ENCODE measurements at regions not wholly inside any gene's neighbourhood (a gene's known extent, or its start where the extent isn't known, plus 50 kb on each side); places are given as distances from the start of the nearest gene placed in this dataset.

DNA sequence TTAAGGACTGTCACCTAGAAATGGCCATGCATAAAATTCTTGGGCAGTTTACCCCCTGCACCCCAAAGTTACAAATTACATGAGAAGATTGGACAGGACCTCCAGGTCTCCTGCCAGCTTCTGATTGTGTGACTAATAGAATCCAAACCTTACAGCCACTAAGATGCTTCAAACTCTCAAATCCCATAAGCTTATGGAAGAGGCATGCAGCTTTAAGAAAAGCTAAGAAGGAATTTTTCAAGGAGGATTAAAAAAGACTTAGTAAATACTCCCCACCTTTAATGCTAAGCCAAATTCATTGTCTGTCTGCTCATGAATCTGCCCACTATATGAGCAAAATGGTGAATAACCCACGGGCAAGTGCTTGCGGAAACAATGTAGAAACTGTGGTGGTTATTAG is 86.3 kb downstream of the MAIP1 start:
- H3K27me3 ChIP-seq (ENCODE audit: control insufficient read depth in 3 of 3, insufficient read depth in 3 of 3, low read depth in 1 of 3, low read length in 3 of 3) = no peaks in the 10 kb centered on the region
- H3K4me2 ChIP-seq (ENCODE audit: insufficient read depth, low read length, poor library complexity, severe bottlenecking) = no peak overlapping the region
- no peak overlapping the region for H2AK5ac ChIP-seq (ENCODE audit: low read depth, low read length)
- no peak overlapping the region for H3K14ac ChIP-seq (ENCODE audit: low read length)
- no peak overlapping the region for H2BK120ac ChIP-seq (ENCODE audit: low read depth, low read length)
- no peak overlapping the region for H2AFZ ChIP-seq (ENCODE audit: low read length)
- no peak overlapping the region for H3K18ac ChIP-seq (ENCODE audit: low read length)
- H3K4ac ChIP-seq (ENCODE audit: low read length) = no peak overlapping the region
- DNase-seq (ENCODE audit: low spot score) = no peak
- peaks cover 7 to 14% of the 10 kb centered on the region in 2 donors for H3K9me3 ChIP-seq (replicated peaks in 1 of 2; ENCODE audit: control insufficient read depth in 2 of 2, insufficient read depth in 1 of 2, low read depth in 1 of 2, low read length in 2 of 2)
- H3K4me1 ChIP-seq (ENCODE audit: control insufficient read depth in 2 of 2, insufficient read depth in 1 of 2, low read depth in 1 of 2, low read length in 2 of 2) = no peaks in the 10 kb centered on the region
- no peak overlapping the region for H4K8ac ChIP-seq (ENCODE audit: low read depth, low read length)
- H4K91ac ChIP-seq (ENCODE audit: low read depth, low read length, poor library complexity) = no peak overlapping the region
- H2BK5ac ChIP-seq (ENCODE audit: low read length) = no peak overlapping the region
- H3K36me3 ChIP-seq (replicated peaks in 1 of 2; ENCODE audit: control insufficient read depth in 2 of 2, insufficient read depth in 2 of 2, low read length in 2 of 2) = no peaks in the 10 kb centered on the region
- no peak overlapping the region for H3K9ac ChIP-seq (ENCODE audit: low read depth, low read length, poor library complexity)
- H2BK12ac ChIP-seq (ENCODE audit: low read length) = no peak overlapping the region
- WGBS, 2 donors (ENCODE audit: extremely low coverage in 2 of 2, insufficient read length in 2 of 2, insufficient replicate concordance in 1 of 2) = no CpG with 5 or more reads among the region's 2 CpGs
- no peaks in the 10 kb centered on the region for H3K79me1 ChIP-seq (ENCODE audit: low read depth, low read length)
- H3K4me3 ChIP-seq (ENCODE audit: low read length in 2 of 2) = no peak overlapping the region
- no peak overlapping the region for H2BK15ac ChIP-seq (ENCODE audit: low read length)
- H3K27ac ChIP-seq (replicated peaks; ENCODE audit: low read length) = no peak overlapping the region
- no peak overlapping the region for H3K23ac ChIP-seq (ENCODE audit: low read depth, low read length, poor library complexity)

DNA sequence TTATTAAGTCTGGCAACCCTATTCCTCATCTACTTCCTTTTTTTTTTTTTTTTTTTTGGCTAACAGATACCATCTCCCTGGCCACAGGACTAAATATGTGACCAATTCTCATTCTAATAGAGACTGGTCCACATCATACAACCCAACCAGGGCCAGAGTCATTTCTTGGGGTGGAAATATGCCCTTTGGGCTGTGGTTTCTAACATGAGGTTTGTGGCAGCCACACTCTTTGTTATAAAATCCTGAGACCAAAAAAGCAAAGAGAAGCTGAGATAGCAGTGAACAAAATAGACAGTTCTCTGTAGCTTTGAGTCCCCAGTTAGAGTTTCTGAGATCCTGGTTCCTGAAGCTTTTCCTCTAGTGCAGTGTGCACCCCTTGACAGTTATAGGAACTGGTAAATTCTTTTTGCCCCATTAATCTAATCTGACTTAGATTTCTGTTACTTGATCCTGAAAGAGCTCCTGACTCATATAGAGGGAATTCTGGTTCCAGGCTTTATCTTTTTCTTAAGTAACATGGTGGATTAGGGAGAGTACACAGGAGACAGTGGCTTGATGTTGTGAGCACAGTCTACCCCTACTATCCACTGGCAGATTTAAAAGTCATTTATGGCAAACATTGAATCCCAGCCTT is 86.8 kb downstream of the MAIP1 start:
- no peak overlapping the region for H3K4ac ChIP-seq (ENCODE audit: low read length)
- H2BK15ac ChIP-seq (ENCODE audit: low read length) = no peak overlapping the region
- no peak overlapping the region for H2BK120ac ChIP-seq (ENCODE audit: low read depth, low read length)
- H4K8ac ChIP-seq (ENCODE audit: low read depth, low read length) = no peak overlapping the region
- no peak overlapping the region for H2AFZ ChIP-seq (ENCODE audit: low read length)
- no peak overlapping the region for H3K14ac ChIP-seq (ENCODE audit: low read length)
- no peak overlapping the region for H2BK12ac ChIP-seq (ENCODE audit: low read length)
- H2AK5ac ChIP-seq (ENCODE audit: low read depth, low read length) = no peak overlapping the region
- no peaks in the 10 kb centered on the region for H3K4me1 ChIP-seq (ENCODE audit: control insufficient read depth in 2 of 2, insufficient read depth in 1 of 2, low read depth in 1 of 2, low read length in 2 of 2)
- no peaks in the 10 kb centered on the region for H3K27me3 ChIP-seq (ENCODE audit: control insufficient read depth in 3 of 3, insufficient read depth in 3 of 3, low read depth in 1 of 3, low read length in 3 of 3)
- H3K4me3 ChIP-seq (ENCODE audit: low read length in 2 of 2) = no peak overlapping the region
- no peak overlapping the region for H3K9ac ChIP-seq (ENCODE audit: low read depth, low read length, poor library complexity)
- H3K9me3 ChIP-seq (replicated peaks in 1 of 2; ENCODE audit: control insufficient read depth in 2 of 2, insufficient read depth in 1 of 2, low read depth in 1 of 2, low read length in 2 of 2) = peaks cover 9 to 14% of the 10 kb centered on the region in 2 donors
- H3K36me3 ChIP-seq (replicated peaks in 1 of 2; ENCODE audit: control insufficient read depth in 2 of 2, insufficient read depth in 2 of 2, low read length in 2 of 2) = no peaks in the 10 kb centered on the region
- no peak overlapping the region for H3K23ac ChIP-seq (ENCODE audit: low read depth, low read length, poor library complexity)
- no peak for DNase-seq (ENCODE audit: low spot score)
- H3K27ac ChIP-seq (replicated peaks; ENCODE audit: low read length) = no peak overlapping the region
- no peak overlapping the region for H4K91ac ChIP-seq (ENCODE audit: low read depth, low read length, poor library complexity)
- no peak overlapping the region for H2BK5ac ChIP-seq (ENCODE audit: low read length)
- H3K79me1 ChIP-seq (ENCODE audit: low read depth, low read length) = no peaks in the 10 kb centered on the region
- no peak overlapping the region for H3K4me2 ChIP-seq (ENCODE audit: insufficient read depth, low read length, poor library complexity, severe bottlenecking)
- H3K18ac ChIP-seq (ENCODE audit: low read length) = no peak overlapping the region

DNA sequence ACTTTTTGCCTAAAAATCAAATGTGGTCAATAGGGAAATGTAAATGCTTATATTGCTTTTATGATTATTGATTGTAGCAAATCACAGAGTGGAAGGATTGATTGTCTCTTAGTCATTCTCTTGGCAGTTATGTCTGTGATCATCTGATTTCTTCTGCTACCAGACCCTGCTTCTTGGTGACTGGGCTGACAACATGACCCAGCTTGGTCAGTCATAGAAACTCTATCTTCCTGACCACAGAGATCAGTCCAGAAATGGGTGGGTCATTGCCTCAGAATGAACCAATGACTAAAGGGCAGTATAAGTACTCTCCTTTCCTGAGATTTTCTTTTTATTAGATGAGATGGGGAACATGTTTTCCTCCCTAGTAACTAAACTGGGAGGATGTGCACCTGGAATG is 87.6 kb downstream of the MAIP1 start:
- no peak overlapping the region for H4K91ac ChIP-seq (ENCODE audit: low read depth, low read length, poor library complexity)
- no peaks in the 10 kb centered on the region for H3K36me3 ChIP-seq (replicated peaks in 1 of 2; ENCODE audit: control insufficient read depth in 2 of 2, insufficient read depth in 2 of 2, low read length in 2 of 2)
- H3K9ac ChIP-seq (ENCODE audit: low read depth, low read length, poor library complexity) = no peak overlapping the region
- no peak overlapping the region for H3K27ac ChIP-seq (replicated peaks; ENCODE audit: low read length)
- no peak overlapping the region for H4K8ac ChIP-seq (ENCODE audit: low read depth, low read length)
- H2AK5ac ChIP-seq (ENCODE audit: low read depth, low read length) = no peak overlapping the region
- H3K9me3 ChIP-seq (replicated peaks in 1 of 2; ENCODE audit: control insufficient read depth in 2 of 2, insufficient read depth in 1 of 2, low read depth in 1 of 2, low read length in 2 of 2) = peaks cover 9 to 14% of the 10 kb centered on the region in 2 donors
- H2BK15ac ChIP-seq (ENCODE audit: low read length) = no peak overlapping the region
- no peak overlapping the region for H2BK12ac ChIP-seq (ENCODE audit: low read length)
- H3K27me3 ChIP-seq (ENCODE audit: control insufficient read depth in 3 of 3, insufficient read depth in 3 of 3, low read depth in 1 of 3, low read length in 3 of 3) = no peaks in the 10 kb centered on the region
- H3K14ac ChIP-seq (ENCODE audit: low read length) = no peak overlapping the region
- no peak overlapping the region for H3K4me3 ChIP-seq (ENCODE audit: low read length in 2 of 2)
- no peak overlapping the region for H3K4me2 ChIP-seq (ENCODE audit: insufficient read depth, low read length, poor library complexity, severe bottlenecking)
- no peak overlapping the region for H3K4ac ChIP-seq (ENCODE audit: low read length)
- no peak overlapping the region for H2AFZ ChIP-seq (ENCODE audit: low read length)
- no peaks in the 10 kb centered on the region for H3K79me1 ChIP-seq (ENCODE audit: low read depth, low read length)
- no peak overlapping the region for H3K23ac ChIP-seq (ENCODE audit: low read depth, low read length, poor library complexity)
- no peak for DNase-seq (ENCODE audit: low spot score)
- H2BK120ac ChIP-seq (ENCODE audit: low read depth, low read length) = no peak overlapping the region
- H2BK5ac ChIP-seq (ENCODE audit: low read length) = no peak overlapping the region
- no peaks in the 10 kb centered on the region for H3K4me1 ChIP-seq (ENCODE audit: control insufficient read depth in 2 of 2, insufficient read depth in 1 of 2, low read depth in 1 of 2, low read length in 2 of 2)
- no peak overlapping the region for H3K18ac ChIP-seq (ENCODE audit: low read length)

DNA sequence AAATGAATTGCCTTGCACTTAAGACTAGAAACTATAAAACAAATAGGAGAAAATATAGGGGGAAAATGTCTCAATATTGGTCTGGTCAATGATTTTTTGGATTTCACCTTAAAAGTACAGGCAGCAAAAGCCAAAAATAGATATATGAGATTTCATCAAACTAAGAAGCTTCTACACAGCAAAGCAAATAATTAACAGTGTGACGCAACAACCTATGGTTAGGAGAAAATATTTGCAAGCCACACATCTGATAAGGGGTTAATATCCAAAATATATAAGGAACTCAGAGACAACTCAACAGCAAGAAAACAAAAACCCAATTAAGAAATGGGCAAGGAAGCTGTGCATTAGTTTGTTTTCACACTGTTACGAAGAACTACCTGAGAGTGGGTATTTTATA is 89.1 kb downstream of the MAIP1 start:
- H3K4me3 ChIP-seq (ENCODE audit: low read length in 2 of 2) = no peak overlapping the region

More for the DNA sequence above, 89.1 kb downstream of the MAIP1 start:
- no peak overlapping the region for H3K9ac ChIP-seq (ENCODE audit: low read depth, low read length, poor library complexity)
- H2BK120ac ChIP-seq (ENCODE audit: low read depth, low read length) = no peak overlapping the region
- H2BK15ac ChIP-seq (ENCODE audit: low read length) = no peak overlapping the region
- H3K4me2 ChIP-seq (ENCODE audit: insufficient read depth, low read length, poor library complexity, severe bottlenecking) = no peak overlapping the region
- no peak overlapping the region for H3K14ac ChIP-seq (ENCODE audit: low read length)
- no peaks in the 10 kb centered on the region for H3K36me3 ChIP-seq (replicated peaks in 1 of 2; ENCODE audit: control insufficient read depth in 2 of 2, insufficient read depth in 2 of 2, low read length in 2 of 2)
- H3K4me1 ChIP-seq (ENCODE audit: control insufficient read depth in 2 of 2, insufficient read depth in 1 of 2, low read depth in 1 of 2, low read length in 2 of 2) = no peaks in the 10 kb centered on the region
- DNase-seq (ENCODE audit: low spot score) = no peak
- no peaks in the 10 kb centered on the region for H3K79me1 ChIP-seq (ENCODE audit: low read depth, low read length)
- H3K18ac ChIP-seq (ENCODE audit: low read length) = no peak overlapping the region
- WGBS, 2 donors (ENCODE audit: extremely low coverage in 2 of 2, insufficient read length in 2 of 2, insufficient replicate concordance in 1 of 2) = no CpG with 5 or more reads among the region's 2 CpGs
- H3K4ac ChIP-seq (ENCODE audit: low read length) = no peak overlapping the region
- peaks cover 9 to 14% of the 10 kb centered on the region in 2 donors for H3K9me3 ChIP-seq (replicated peaks in 1 of 2; ENCODE audit: control insufficient read depth in 2 of 2, insufficient read depth in 1 of 2, low read depth in 1 of 2, low read length in 2 of 2)
- H4K91ac ChIP-seq (ENCODE audit: low read depth, low read length, poor library complexity) = no peak overlapping the region
- no peaks in the 10 kb centered on the region for H3K27me3 ChIP-seq (ENCODE audit: control insufficient read depth in 3 of 3, insufficient read depth in 3 of 3, low read depth in 1 of 3, low read length in 3 of 3)
- H2BK12ac ChIP-seq (ENCODE audit: low read length) = no peak overlapping the region
- no peak overlapping the region for H2AK5ac ChIP-seq (ENCODE audit: low read depth, low read length)
- no peak overlapping the region for H4K8ac ChIP-seq (ENCODE audit: low read depth, low read length)
- H2AFZ ChIP-seq (ENCODE audit: low read length) = no peak overlapping the region
- H2BK5ac ChIP-seq (ENCODE audit: low read length) = no peak overlapping the region
- no peak overlapping the region for H3K23ac ChIP-seq (ENCODE audit: low read depth, low read length, poor library complexity)
- no peak overlapping the region for H3K27ac ChIP-seq (replicated peaks; ENCODE audit: low read length)

Measured in neuronal stem cell (in vitro differentiated cells).